Sigmoid colon (tissue), 3 donors: ENCODE measurements at regions not wholly inside any gene's neighbourhood (a gene's known extent, or its start where the extent isn't known, plus 50 kb on each side); places are given as distances from the start of the nearest gene placed in this dataset.

Experiments used
- small RNA-seq, 3 donors: library from RNA; depleted of rRNA; stranded (forward); fragments of <200 nt; gene quantifications; one replicate each; pipeline ENCODE3, GENCODE V24; 2016

Small RNAs in the stretch of these regions (small RNA-seq; reads per million reads assigned to genes)
- gene RF00017 (0 reads per million in 3 donors), gene RF00601 (0 reads per million in 3 donors)
